DND-41 (cell line): ENCODE measurements at regions not wholly inside any gene's neighbourhood (a gene's known extent, or its start where the extent isn't known, plus 50 kb on each side); places are given as distances from the start of the nearest gene placed in this dataset.
"Not testable (repeated sequence)": the region's sequence is repeated elsewhere in the genome, so short reads cannot be mapped to it uniquely, and the experiment has no call there.

Experiments used
- ATAC-seq: fragments of 200-7000 bp; cut with Tn5 transposase; 3 replicates; pipeline ENCODE4 v1.9.1; 2021; ENCODE audit warnings: low read depth; ENCODE audit not compliant: insufficient read depth
- DNase-seq: peaks from one replicate; pipeline ENCODE4 v3.0.0-alpha.2; 2020
- H2AFZ ChIP-seq: 2 replicates; pipeline ENCODE4 v1.6.0; 2012; ENCODE audit warnings: low read depth, low read length
- H3K27ac ChIP-seq: 2 replicates; pipeline ENCODE4 v1.5.1; 2012; ENCODE audit warnings: low read length, inconsistent platforms
- H3K27me3 ChIP-seq: fragments of 200-600 bp; sonication (generic); 2 replicates; pipeline ENCODE4 v1.6.0; 2012; ENCODE audit warnings: low read length, mild to moderate bottlenecking, inconsistent platforms; ENCODE audit not compliant: insufficient read depth, poor library complexity
- H3K36me3 ChIP-seq: 2 replicates; pipeline ENCODE4 v1.5.1; 2012; ENCODE audit warnings: low read length, inconsistent platforms; ENCODE audit not compliant: insufficient read depth
- H3K4me1 ChIP-seq: 2 replicates; pipeline ENCODE4 v1.5.1; 2012; ENCODE audit warnings: mild to moderate bottlenecking, low read length; ENCODE audit not compliant: insufficient read depth
- H3K4me2 ChIP-seq: 2 replicates; pipeline ENCODE4 v1.6.0; 2012; ENCODE audit warnings: mild to moderate bottlenecking, moderate library complexity, low read length, inconsistent platforms; ENCODE audit not compliant: insufficient read depth
- H3K4me3 ChIP-seq, 2 experiments: fragments of 200-600 bp in 1 of 2; shearing (Covaris generic) in 1 of 2; 2 replicates each; pipeline ENCODE4 v1.5.1; 2012 to 2016; ENCODE audit warnings: inconsistent platforms in 2 of 2, low read length in 2 of 2, mild to moderate bottlenecking in 2 of 2, low read depth in 1 of 2, moderate library complexity in 1 of 2
- H3K79me2 ChIP-seq: 2 replicates; pipeline ENCODE4 v1.6.0; 2012; ENCODE audit warnings: low read length, inconsistent platforms; ENCODE audit not compliant: insufficient read depth
- H3K9ac ChIP-seq: 2 replicates; pipeline ENCODE4 v1.6.0; 2012; ENCODE audit warnings: low read depth, mild to moderate bottlenecking, inconsistent platforms, low read length, moderate library complexity
- H3K9me3 ChIP-seq: 2 replicates; pipeline ENCODE4 v1.5.1; 2012; ENCODE audit warnings: low read length, moderate library complexity, mild to moderate bottlenecking, inconsistent platforms; ENCODE audit not compliant: insufficient read depth, severe bottlenecking
- H4K20me1 ChIP-seq: 2 replicates; pipeline ENCODE4 v1.6.0; 2012; ENCODE audit warnings: low read length; ENCODE audit not compliant: insufficient read depth
- CTCF ChIP-seq: IDR thresholded peaks from 2 replicates; pipeline ENCODE4 v1.5.1; 2012; ENCODE audit warnings: borderline replicate concordance, low read length, moderate library complexity, mild to moderate bottlenecking; ENCODE audit not compliant: poor library complexity, severe bottlenecking; ENCODE audit errors: extremely low read depth
- EZH2 ChIP-seq: IDR thresholded peaks from 3 replicates; pipeline ENCODE4 v1.6.1; 2012; ENCODE audit warnings: borderline replicate concordance, low read depth, mild to moderate bottlenecking, moderate library complexity, low read length, inconsistent platforms; ENCODE audit not compliant: severe bottlenecking

DNA sequence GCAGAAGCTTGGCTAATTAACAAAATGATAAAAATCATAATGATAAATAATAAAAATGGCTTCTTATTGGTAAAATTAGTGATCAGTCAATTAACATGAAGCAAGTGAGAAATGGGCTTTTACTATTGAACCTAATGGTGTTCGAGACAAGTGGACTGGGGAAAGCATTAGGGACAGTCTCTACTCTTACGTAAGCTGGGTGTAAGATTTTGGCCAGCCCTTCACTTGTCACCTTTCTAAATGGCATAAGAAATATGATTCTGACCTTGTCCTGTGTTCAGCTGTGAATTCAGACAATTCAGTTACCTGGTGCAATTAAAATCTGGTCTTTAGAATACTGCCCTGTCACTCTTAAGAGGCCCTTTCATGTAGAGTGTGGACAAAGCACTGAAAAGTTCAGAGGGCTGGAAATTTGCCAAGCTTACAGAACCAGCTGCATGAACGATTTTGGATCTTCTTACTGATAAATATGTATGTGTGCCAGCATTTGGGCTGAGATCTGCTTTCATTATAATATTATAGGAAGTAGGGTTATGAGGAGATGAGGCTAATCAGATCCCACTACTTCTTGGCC, 115.9 kb downstream of the QRSL1 start:
- H2AFZ ChIP-seq, result no peak overlapping the region
- no peak for DNase-seq
- no peaks in the 10 kb centered on the region for H3K4me1 ChIP-seq
- H4K20me1 ChIP-seq, result no peaks in the 10 kb centered on the region
- H3K9ac ChIP-seq, result no peak overlapping the region
- H3K4me3 ChIP-seq, result no peak overlapping the region
- no peaks in the 10 kb centered on the region for H3K79me2 ChIP-seq
- ATAC-seq, result no peak
- no peak overlapping the region for H3K27ac ChIP-seq
- no peak for TF ChIP-seq CTCF
- no peak for TF ChIP-seq EZH2
- no peaks in the 10 kb centered on the region for H3K36me3 ChIP-seq
- peaks cover 14% of the 10 kb centered on the region for H3K27me3 ChIP-seq
- H3K9me3 ChIP-seq, result no peaks in the 10 kb centered on the region
- H3K4me2 ChIP-seq, result no peak overlapping the region

GRCh38 chr6:106744781-106745180, 115.4 kb downstream of the QRSL1 start:
- Histone ChIP-seq H3K9ac (no peak overlapping the region), H3K4me2 (no peak overlapping the region), H3K4me1 (no peaks in the 10 kb centered on the region), H3K27me3 (peaks cover 14% of the 10 kb centered on the region), H3K79me2 (no peaks in the 10 kb centered on the region), H3K9me3 (no peaks in the 10 kb centered on the region), H3K36me3 (no peaks in the 10 kb centered on the region), H2AFZ (no peak overlapping the region), H4K20me1 (no peaks in the 10 kb centered on the region), H3K27ac (no peak overlapping the region), H3K4me3 (no peak overlapping the region)
- DNase-seq, result no peak
- ATAC-seq, result no peak
- TF ChIP-seq CTCF, result no peak
- TF ChIP-seq EZH2, result no peak

GRCh38 chr6:106744029-106744428, 114.7 kb downstream of the QRSL1 start:
- H3K9me3 ChIP-seq, H3K27ac ChIP-seq, H4K20me1 ChIP-seq, DNase-seq, H2AFZ ChIP-seq, H3K79me2 ChIP-seq, H3K4me3 ChIP-seq, H3K4me1 ChIP-seq, H3K36me3 ChIP-seq, H3K4me2 ChIP-seq, H3K9ac ChIP-seq, ATAC-seq: not testable (repeated sequence)
- H3K27me3 ChIP-seq, result peaks cover 11% of the 10 kb centered on the region

GRCh38 chr6:106743612-106744011, 114.2 kb downstream of the QRSL1 start:
- H3K4me3 ChIP-seq, result no peak overlapping the region
- DNase-seq, result no peak
- no peak overlapping the region for H3K27ac ChIP-seq
- no peaks in the 10 kb centered on the region for H3K9me3 ChIP-seq
- H3K79me2 ChIP-seq, result no peaks in the 10 kb centered on the region
- H2AFZ ChIP-seq, result no peak overlapping the region
- H3K27me3 ChIP-seq, result peaks cover 8% of the 10 kb centered on the region
- H3K4me1 ChIP-seq, result no peaks in the 10 kb centered on the region
- H3K4me2 ChIP-seq, result no peak overlapping the region
- ATAC-seq, result no peak
- TF ChIP-seq CTCF, result no peak
- no peak for TF ChIP-seq EZH2
- no peak overlapping the region for H3K9ac ChIP-seq
- H4K20me1 ChIP-seq, result no peaks in the 10 kb centered on the region
- no peaks in the 10 kb centered on the region for H3K36me3 ChIP-seq
